ENCODE measurements at regions not wholly inside any gene's neighbourhood (a gene's known extent, or its start where the extent isn't known, plus 50 kb on each side); places are given as distances from the start of the nearest gene placed in this dataset.

GRCh38 chr6:48706310-48706709 lies 595.3 kb upstream of the PTCHD4 start:
- no peak for DNase-seq

DNA sequence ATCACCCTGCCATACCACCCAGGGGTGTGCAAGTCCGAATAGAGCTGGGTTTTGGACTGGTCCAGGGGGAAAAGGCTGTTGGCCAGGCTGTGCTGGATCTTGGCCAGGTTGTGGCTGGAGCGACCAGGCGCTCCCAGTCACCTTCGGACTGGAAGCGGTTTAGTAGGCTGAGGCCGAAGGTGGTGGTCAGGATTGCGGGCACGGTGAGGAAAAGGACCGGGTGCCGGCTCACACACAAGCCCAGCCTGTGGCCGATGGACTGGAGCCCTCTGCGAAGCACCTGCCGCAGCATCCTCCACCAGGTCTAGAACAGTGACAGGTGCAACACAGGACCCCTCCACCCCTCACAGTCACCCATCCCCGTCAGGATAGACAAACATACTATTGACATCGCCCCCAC lies 590.6 kb upstream of the PTCHD4 start:
- DNase-seq: no peak

- DNase-seq: no peak
Measured at GRCh38 chr6:48695872-48696271, 584.9 kb upstream of the PTCHD4 start.

- no peak for DNase-seq
Measured at GRCh38 chr6:48691420-48691819, 580.4 kb upstream of the PTCHD4 start.

DNA sequence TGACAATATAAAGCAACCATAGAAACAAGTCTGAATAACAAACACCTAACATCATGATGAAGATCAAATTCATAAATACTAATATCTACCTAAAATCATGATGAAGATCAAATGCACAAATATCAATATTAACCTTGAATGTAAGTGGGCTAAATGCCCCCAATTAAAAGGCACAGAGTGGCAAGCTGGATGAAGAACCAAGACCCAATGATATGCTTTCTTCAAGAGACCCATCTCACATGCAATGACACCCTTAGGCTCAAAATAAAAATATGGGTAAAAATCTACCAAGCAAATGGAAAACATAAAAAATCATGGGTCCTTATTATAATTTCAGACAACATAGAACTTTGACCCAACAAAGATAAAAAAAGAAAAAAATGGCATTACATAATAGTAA lies 578.5 kb upstream of the PTCHD4 start:
- no peak for DNase-seq

GRCh38 chr6:48678390-48678789 lies 567.4 kb upstream of the PTCHD4 start:
- DNase-seq: no peak

DNA sequence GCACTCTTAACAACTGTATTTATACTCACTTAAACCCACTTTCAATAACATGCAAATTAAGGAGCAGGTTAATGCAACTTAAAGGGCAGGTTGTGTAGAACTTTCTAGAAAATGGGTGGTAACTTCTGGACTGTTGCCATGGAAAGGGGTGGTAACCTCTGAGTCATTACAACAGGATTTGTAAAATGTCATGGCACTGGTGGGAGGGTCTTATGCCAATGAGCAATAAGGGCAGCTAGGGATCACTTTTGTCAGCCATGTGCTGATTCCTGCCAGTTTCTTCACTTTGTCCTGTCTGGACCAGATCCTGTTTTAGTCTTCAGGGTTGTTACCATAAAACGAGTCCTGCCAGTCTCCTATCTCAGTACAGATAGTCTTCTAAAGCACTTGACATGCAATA lies 560.5 kb upstream of the PTCHD4 start:
- DNase-seq: no peak

DNA sequence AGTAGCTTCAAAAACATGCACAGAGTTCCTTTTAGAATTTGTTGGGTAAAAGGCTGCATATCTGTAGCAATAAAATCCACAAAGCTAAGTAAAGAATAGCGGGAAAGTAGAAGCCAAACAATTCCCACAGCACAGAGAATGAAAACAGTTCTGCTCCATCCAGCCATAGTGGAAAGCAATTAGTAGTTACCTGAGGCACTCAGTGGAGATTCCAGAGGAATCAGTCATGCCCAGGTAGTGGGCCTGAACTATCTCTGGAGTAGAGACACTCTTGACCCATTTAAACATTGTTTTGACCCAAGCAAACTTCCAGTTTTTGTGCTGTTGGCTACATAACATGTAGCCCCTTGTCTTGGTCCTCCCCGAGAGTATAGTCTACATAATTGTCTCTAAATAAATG lies 559.5 kb upstream of the PTCHD4 start:
- no peak for DNase-seq

GRCh38 chr6:48667797-48668196 lies 556.8 kb upstream of the PTCHD4 start:
- DNase-seq: no peak

- peak; percentile 37 to 89 for DNase-seq
Measured at GRCh38 chr6:48664826-48665225, 553.8 kb upstream of the PTCHD4 start.

DNA sequence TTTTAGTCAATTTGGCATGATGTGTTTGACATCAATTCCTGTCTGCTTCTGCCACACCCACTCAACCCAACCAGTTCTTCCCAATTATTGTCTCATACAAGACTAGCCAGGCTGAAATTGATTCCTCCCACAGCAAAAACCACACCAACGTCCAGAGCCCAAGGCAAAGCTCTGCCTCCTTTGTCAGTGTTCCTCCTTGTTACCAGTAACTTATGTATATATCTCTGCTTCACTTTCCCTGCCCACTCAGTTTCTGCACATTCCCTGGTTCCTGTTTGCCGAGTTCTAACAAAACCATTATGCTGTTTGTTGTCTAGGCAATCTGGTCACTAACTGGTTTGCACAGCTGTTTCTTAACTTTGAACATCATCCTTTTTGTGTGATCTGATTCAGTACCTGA lies 547.9 kb upstream of the PTCHD4 start:
- peak; percentile 20 to 79 for DNase-seq

- no peak for DNase-seq
Measured at GRCh38 chr6:48641544-48641943, 530.5 kb upstream of the PTCHD4 start.

DNA sequence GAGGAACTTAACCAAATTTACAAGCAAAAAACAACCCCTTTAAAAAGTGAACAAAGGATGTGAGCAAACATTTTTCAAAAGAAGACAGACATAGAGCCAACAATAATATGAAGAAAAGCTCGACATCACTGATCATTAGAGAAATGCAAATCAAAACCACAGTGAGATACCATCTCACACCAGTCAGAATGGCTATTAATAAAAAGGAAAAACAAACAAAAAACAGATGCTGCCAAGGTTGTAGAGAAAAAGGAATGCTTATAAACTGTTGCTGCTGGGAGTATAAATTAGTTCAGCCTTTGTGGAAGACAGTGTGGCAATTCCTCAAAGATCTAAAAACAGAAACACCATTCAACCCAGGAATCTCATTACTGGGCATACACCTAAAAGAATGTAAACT lies 527.8 kb upstream of the PTCHD4 start:
- DNase-seq: peak in 1 of 2 experiments; percentile 24

DNA sequence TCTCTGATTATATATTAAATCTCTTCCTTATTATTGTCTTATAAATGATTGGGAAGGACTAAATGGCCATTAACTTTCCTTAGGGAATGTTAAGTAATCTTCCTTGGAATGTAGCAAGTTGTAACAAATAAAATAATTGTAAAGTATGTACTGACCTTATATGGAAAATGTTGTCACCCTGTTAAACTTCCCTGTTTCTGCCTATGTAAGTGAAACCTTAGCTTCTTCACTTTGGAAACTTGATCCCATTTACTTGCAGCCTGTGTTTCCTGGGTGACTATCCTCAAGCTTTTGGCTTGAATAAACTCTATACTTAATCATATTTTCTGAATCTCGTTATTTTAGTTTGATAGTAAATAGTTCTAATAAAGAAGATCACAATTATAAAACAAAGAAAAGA lies 519.5 kb upstream of the PTCHD4 start:
- no peak for DNase-seq

- DNase-seq: no peak
Measured at GRCh38 chr6:48628316-48628715, 517.3 kb upstream of the PTCHD4 start.

DNA sequence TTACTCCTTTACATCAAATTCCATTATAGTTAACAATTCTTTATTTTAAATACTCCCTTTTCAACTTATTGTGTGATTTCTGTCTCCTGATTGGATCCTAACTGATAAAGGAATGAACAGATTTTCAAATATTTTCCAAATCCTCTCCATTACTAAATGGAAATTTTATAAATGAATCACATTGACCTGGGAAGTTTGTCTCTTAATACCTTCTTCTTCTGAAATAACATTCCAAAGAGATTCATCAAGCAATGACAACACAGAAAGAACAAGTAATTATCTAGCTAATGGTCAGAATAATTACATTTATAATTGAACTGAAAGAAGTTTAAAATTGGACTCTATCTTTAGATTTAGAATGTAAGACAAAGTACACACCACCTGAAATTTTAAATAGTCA lies 515.4 kb upstream of the PTCHD4 start:
- DNase-seq: no peak

GRCh38 chr6:48624631-48625030 lies 513.6 kb upstream of the PTCHD4 start:
- no peak for DNase-seq

- no peak for DNase-seq
Measured at GRCh38 chr6:48619771-48620170, 508.8 kb upstream of the PTCHD4 start.

- DNase-seq: no peak
Measured at GRCh38 chr6:48615041-48615440, 504.0 kb upstream of the PTCHD4 start.

DNA sequence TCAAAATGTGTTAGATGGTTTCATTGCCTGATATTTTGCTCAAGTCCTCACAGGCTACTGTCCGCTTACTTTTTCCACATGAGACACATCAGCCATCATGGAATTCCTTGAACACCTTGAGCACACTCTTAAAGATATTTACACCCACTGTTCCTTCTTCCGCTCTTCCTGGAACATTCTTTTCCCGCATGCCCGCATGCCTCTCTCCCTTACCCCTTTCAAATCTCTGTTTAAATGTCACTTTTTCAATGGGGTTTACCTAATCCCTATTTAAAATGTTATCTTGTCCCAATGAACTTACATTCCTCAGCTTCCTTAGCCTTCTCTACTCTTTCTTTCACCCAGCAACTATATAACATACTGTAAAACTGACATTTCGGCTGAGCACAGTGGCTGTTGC lies 503.3 kb upstream of the PTCHD4 start:
- DNase-seq: no peak

- DNase-seq: no peak
Measured at GRCh38 chr6:48613231-48613949, 502.4 kb upstream of the PTCHD4 start.

DNA sequence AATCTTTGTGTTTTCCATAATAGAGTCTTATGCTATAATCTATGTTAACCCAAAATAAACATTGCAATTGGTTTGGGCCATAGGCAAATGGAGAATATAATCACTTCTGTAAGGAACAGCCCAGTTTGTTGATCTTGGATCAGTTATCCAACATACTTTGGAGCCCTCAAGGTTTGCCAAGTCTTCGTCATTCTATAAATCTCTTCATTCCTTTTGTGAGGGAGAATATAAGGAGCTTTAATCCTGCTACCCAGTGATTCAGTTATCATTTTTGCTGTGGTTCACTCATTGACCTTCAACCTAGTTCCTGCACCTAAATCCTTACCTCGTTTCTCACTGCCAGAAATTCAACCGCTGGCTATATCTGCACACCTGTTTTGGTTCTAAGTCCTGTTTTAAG lies 500.3 kb upstream of the PTCHD4 start:
- no peak for DNase-seq

GRCh38 chr6:48610846-48611245 lies 499.8 kb upstream of the PTCHD4 start:
- DNase-seq: no peak

GRCh38 chr6:48606618-48607017 lies 495.6 kb upstream of the PTCHD4 start:
- no peak for DNase-seq

DNA sequence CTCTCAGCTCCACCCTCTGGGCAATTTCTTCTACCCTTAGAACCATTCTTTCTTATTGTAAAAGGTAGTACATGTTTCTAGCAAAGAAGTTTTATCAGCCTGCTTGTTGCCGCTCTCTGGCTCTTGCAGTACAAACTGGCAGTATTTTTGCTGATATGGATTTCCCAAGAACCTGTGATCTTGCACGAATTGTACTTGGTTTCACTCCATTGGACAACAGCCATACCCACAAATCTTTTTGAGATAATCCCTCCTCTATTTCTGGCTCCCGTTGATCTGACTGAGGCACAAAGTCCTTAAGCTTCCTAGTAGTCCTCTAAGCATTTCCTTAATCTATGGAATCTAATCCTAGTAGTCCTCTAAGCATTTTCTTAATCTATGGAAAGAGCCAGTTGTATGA lies 487.0 kb upstream of the PTCHD4 start:
- DNase-seq: no peak

DNA sequence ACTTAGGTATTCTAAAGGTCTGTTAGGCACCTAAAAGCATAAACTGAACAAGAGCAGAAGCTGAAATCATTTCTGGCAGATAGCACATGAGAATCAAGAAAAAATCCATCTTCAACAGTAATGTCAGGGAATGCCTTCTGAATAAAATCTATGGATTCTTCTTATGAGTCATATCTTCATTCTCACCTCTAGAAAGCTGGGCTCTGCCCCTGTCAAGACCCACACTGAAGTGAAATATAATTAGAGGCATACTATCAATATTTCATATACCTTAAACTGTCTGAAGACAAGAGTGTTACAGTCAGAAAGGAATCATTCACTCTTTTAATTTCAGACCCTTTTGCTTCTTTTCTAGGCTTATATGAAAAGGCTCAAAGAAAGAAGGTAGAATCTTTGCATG lies 485.8 kb upstream of the PTCHD4 start:
- DNase-seq: no peak
